Hepatocyte (in vitro differentiated cells): ENCODE measurements at regions not wholly inside any gene's neighbourhood (a gene's known extent, or its start where the extent isn't known, plus 50 kb on each side); places are given as distances from the start of the nearest gene placed in this dataset.
A peak's percentile ranks its signal among the peaks of the same experiment; 100 is the strongest.

Source experiments
- DNase-seq: peaks from one replicate; pipeline ENCODE4 v3.0.0-alpha.2; 2016; ENCODE audit warnings: low spot score
- H2AFZ ChIP-seq: fragments of 200-600 bp; sonication (generic); 2 replicates; pipeline ENCODE4 v1.6.0; 2016; ENCODE audit warnings: antibody characterized with exemption, mild to moderate bottlenecking
- H3K27ac ChIP-seq: fragments of 200-600 bp; sonication (generic); 2 replicates; pipeline ENCODE4 v1.5.1; 2016; ENCODE audit warnings: mild to moderate bottlenecking
- H3K27me3 ChIP-seq: fragments of 200-600 bp; sonication (generic); 2 replicates; pipeline ENCODE4 v1.6.1; 2016
- H3K36me3 ChIP-seq: fragments of 200-600 bp; sonication (generic); replicated peaks from 2 replicates; pipeline ENCODE4 v1.5.1; 2016; ENCODE audit warnings: low read depth; ENCODE audit not compliant: insufficient read depth
- H3K4me1 ChIP-seq: fragments of 200-600 bp; sonication (generic); 2 replicates; pipeline ENCODE4 v1.5.1; 2016; ENCODE audit warnings: mild to moderate bottlenecking, moderate library complexity; ENCODE audit not compliant: insufficient read depth
- H3K4me2 ChIP-seq: fragments of 200-600 bp; sonication (generic); 2 replicates; pipeline ENCODE4 v1.6.0; 2016
- H3K4me3 ChIP-seq: fragments of 200-600 bp; sonication (generic); 2 replicates; pipeline ENCODE4 v1.5.1; 2016; ENCODE audit warnings: mild to moderate bottlenecking
- H3K79me2 ChIP-seq: fragments of 200-600 bp; sonication (generic); 2 replicates; pipeline ENCODE4 v1.6.0; 2017; ENCODE audit warnings: mild to moderate bottlenecking
- H3K9me2 ChIP-seq: fragments of 200-600 bp; sonication (generic); replicated peaks from 2 replicates; pipeline ENCODE4 v1.6.0; 2017; ENCODE audit warnings: mild to moderate bottlenecking; ENCODE audit not compliant: insufficient read depth
- H3K9me3 ChIP-seq: fragments of 200-600 bp; sonication (generic); 2 replicates; pipeline ENCODE4 v1.5.1; 2016; ENCODE audit warnings: low read depth, mild to moderate bottlenecking
- H4K20me1 ChIP-seq: fragments of 200-600 bp; sonication (generic); 2 replicates; pipeline ENCODE4 v1.6.0; 2016; ENCODE audit warnings: mild to moderate bottlenecking; ENCODE audit not compliant: insufficient read depth, poor library complexity, severe bottlenecking
- EZH2 ChIP-seq: fragments of 200-600 bp; sonication (generic); IDR thresholded peaks from 2 replicates; pipeline ENCODE4 v1.6.1; 2016; ENCODE audit warnings: antibody characterized with exemption, mild to moderate bottlenecking, borderline replicate concordance
- EZH2phosphoT487 ChIP-seq: fragments of 200-600 bp; sonication (generic); IDR thresholded peaks from one replicate; pipeline ENCODE4 v1.6.1; 2018; ENCODE audit warnings: antibody characterized with exemption, mild to moderate bottlenecking, low read depth, moderate library complexity; ENCODE audit not compliant: unreplicated experiment, severe bottlenecking
- WGBS: methylation state at CpG from one replicate; pipeline ENCODE4 v1.1.6; 2016; ENCODE audit warnings: low lambda C conversion rate; ENCODE audit errors: missing lambda C conversion rate; 5-methylcytosine and 5-hydroxymethylcytosine counted together
- TF ChIP-seq, protein P1 (sequence below): fragments of 200-600 bp; sonication (generic); IDR thresholded peaks from 2 replicates; pipeline ENCODE4 v1.5.1; 2016; ENCODE audit warnings: antibody characterized with exemption, mild to moderate bottlenecking; ENCODE audit not compliant: poor library complexity

DNA sequence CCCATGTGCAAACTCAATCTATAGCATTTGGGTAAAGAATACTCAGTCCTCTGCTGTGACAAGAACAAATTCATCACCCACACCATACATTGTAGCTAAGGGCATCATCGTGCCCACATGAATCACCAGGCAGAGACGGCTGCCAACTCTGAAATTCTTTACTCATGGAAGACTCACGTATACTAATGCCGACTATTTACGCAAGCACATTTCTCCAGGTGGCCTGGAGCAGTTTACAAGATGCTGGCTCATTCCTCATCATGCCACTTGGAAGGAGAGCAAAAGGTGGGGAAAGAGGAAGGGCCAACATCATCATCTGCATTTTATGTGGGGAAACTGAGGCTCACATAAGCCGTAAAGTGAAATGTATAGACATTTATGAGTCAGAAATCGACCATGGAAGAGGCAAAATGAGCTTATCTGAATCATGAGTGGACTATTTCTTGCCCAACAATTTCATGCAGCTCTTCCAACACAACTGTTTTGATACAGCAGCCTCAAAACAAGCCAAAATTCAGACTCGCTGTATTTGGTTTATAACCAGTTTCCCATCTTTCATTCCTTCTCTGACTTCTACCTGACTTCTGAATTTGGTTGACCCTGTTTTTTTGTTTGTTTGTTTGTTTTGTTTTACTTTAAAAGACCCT is 213.9 kb upstream of the SERP2 start:
- peak overlapping the region; percentile 84 for H3K27ac ChIP-seq
- no peak overlapping the region for H3K4me3 ChIP-seq
- H3K36me3 ChIP-seq = no peaks in the 10 kb centered on the region
- H2AFZ ChIP-seq = no peak overlapping the region
- H3K4me1 ChIP-seq = peaks cover 17% of the 10 kb centered on the region
- WGBS = 77% methylated on average over 8 of the region's 8 CpGs
- no peak overlapping the region for H3K4me2 ChIP-seq
- no peaks in the 10 kb centered on the region for H4K20me1 ChIP-seq
- no peaks in the 10 kb centered on the region for H3K79me2 ChIP-seq
- H3K9me2 ChIP-seq = no peaks in the 10 kb centered on the region
- H3K27me3 ChIP-seq = no peaks in the 10 kb centered on the region
- H3K9me3 ChIP-seq = no peaks in the 10 kb centered on the region
- no peak for TF ChIP-seq EZH2phosphoT487
- TF ChIP-seq, protein P1, sequence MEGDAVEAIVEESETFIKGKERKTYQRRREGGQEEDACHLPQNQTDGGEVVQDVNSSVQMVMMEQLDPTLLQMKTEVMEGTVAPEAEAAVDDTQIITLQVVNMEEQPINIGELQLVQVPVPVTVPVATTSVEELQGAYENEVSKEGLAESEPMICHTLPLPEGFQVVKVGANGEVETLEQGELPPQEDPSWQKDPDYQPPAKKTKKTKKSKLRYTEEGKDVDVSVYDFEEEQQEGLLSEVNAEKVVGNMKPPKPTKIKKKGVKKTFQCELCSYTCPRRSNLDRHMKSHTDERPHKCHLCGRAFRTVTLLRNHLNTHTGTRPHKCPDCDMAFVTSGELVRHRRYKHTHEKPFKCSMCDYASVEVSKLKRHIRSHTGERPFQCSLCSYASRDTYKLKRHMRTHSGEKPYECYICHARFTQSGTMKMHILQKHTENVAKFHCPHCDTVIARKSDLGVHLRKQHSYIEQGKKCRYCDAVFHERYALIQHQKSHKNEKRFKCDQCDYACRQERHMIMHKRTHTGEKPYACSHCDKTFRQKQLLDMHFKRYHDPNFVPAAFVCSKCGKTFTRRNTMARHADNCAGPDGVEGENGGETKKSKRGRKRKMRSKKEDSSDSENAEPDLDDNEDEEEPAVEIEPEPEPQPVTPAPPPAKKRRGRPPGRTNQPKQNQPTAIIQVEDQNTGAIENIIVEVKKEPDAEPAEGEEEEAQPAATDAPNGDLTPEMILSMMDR = no peak
- no peak for TF ChIP-seq EZH2
- no peak for DNase-seq

DNA sequence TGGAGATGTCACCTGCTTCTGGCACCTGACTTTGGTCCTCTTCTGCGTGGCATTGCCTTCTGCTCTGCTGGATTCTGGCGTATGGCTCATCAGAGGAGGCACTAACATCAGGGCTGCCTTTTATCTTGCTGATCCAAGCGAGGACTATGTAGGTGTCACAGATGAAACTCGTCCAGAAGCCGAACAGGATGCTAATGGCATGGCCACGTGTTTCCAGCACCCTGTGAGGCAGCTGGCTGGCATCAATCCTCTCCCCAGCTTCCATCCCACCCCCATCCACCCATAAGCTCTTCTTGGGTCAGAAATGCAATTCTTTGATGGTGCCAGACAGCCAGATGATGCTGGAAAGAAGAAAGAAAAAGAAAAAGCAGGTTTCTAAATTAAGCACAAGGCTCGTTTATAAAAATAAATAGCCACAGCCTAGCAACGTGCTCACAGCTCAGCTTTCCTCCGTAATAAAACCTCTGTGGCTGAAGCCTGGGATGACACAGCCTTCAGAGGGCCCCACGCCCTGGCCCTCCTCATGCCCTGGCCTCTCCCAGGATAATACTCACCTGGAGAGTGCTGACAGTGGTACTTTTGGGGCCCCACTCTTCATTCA is 212.9 kb upstream of the SERP2 start:
- TF ChIP-seq, protein P1 = no peak
- no peak for TF ChIP-seq EZH2
- TF ChIP-seq EZH2phosphoT487 = no peak
- H3K27me3 ChIP-seq = no peaks in the 10 kb centered on the region
- no peaks in the 10 kb centered on the region for H3K79me2 ChIP-seq
- no peak overlapping the region for H3K4me3 ChIP-seq
- no peaks in the 10 kb centered on the region for H4K20me1 ChIP-seq
- no peaks in the 10 kb centered on the region for H3K9me3 ChIP-seq
- WGBS = 68% methylated on average over 10 of the region's 10 CpGs
- H3K4me1 ChIP-seq = peaks cover 12% of the 10 kb centered on the region
- peak overlapping the region; percentile 30 for H3K27ac ChIP-seq
- DNase-seq = peak; percentile 66
- H2AFZ ChIP-seq = no peak overlapping the region
- H3K4me2 ChIP-seq = peak overlapping the region; percentile 29
- H3K36me3 ChIP-seq = no peaks in the 10 kb centered on the region
- no peaks in the 10 kb centered on the region for H3K9me2 ChIP-seq

DNA sequence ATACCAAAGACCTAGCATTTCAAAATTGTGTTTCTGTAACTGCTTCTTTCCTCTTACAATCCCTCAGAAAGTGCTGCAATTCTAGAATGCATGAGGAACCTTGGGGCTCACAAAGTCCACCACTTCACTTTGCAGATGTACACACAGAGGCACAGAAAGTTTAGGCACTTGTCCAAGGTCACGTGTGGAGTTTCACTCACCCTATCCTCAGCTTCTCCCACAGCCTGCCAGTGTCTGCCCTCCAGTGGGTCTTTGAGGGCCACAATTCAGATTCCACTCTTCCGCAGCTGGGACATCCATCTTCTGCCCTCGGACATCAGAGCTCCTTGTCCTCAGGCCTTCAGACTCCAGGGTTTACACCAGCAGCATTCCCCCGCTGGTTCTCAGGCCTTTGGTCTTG is 210.5 kb upstream of the SERP2 start:
- no peak for DNase-seq
- WGBS = 98% methylated on average over 4 of the region's 4 CpGs
- Histone ChIP-seq H2AFZ (no peak overlapping the region), H3K9me3 (no peaks in the 10 kb centered on the region), H3K36me3 (no peaks in the 10 kb centered on the region), H3K79me2 (no peaks in the 10 kb centered on the region), H3K9me2 (no peaks in the 10 kb centered on the region), H3K4me3 (no peak overlapping the region), H3K4me1 (peaks cover 12% of the 10 kb centered on the region), H3K4me2 (no peak overlapping the region), H3K27ac (no peak overlapping the region), H4K20me1 (no peaks in the 10 kb centered on the region), H3K27me3 (no peaks in the 10 kb centered on the region)
- TF ChIP-seq, protein P1 = no peak
- TF ChIP-seq EZH2phosphoT487 (no peak), EZH2 (no peak)
